ENCODE measurements at regions not wholly inside any gene's neighbourhood (a gene's known extent, or its start where the extent isn't known, plus 50 kb on each side); places are given as distances from the start of the nearest gene placed in this dataset.

GRCh38 chr11:69384251-69385143 lies 90.5 kb downstream of the MYEOV start:
- no peak for DNase-seq (ENCODE audit: low spot score)

DNA sequence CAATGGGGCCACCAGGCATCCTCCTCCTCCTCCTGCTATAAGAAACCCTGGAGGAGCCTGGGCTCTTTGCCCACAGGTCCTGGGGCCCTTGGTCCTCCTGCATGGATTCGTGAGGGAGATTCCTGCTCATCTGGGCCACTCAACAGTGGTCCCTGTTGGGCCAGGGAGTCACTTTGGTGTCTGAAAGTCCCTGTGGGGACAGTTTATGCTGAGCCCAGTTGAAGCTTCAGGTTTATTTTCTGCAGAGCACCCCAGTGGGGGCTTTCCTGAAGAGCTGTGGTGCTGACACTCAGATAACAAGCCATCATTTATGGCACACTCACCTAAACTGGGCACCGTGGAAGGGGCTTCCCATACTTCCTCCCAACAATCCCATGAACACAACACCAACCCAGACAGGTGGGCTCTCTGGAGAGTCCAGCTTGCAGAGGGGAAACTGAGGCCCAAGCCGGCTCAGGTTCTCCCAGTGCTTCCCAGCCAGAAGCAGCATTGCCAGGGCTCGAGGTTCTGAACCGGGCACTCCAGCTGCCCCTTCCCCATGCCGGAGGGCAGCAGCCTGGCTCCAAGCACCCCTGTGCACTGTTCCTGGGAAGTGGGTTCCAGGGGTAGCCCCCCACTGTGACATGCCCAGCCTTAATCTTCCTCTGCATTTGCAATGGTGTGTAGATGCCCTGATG lies 91.3 kb downstream of the MYEOV start:
- H3K36me3 ChIP-seq: no peaks in the 10 kb centered on the region
- H3K4me1 ChIP-seq: no peaks in the 10 kb centered on the region
- no peak overlapping the region for H3K27ac ChIP-seq
- DNase-seq (ENCODE audit: low spot score): no peak
- TF ChIP-seq CTCF (IDR thresholded peaks at IDR 0.05): no peak
- H3K4me3 ChIP-seq: no peak overlapping the region
- peaks cover 0 to 20% of the 10 kb centered on the region in 2 donors for H3K9me3 ChIP-seq
- no peaks in the 10 kb centered on the region for H3K27me3 ChIP-seq

More at GRCh38 chr11:69384251-69385143, 90.5 kb downstream of the MYEOV start:
- Histone ChIP-seq H3K27ac (no peak overlapping the region), H3K27me3 (no peaks in the 10 kb centered on the region), H3K36me3 (no peaks in the 10 kb centered on the region), H3K4me3 (no peak overlapping the region), H3K9me3 (peaks cover 0 to 20% of the 10 kb centered on the region in 2 donors), H3K4me1 (no peaks in the 10 kb centered on the region)
- no peak for TF ChIP-seq CTCF (IDR thresholded peaks at IDR 0.05)

- no peak for DNase-seq (ENCODE audit: low spot score)
Measured at GRCh38 chr11:69385832-69386427, 92.0 kb downstream of the MYEOV start.

GRCh38 chr11:69386594-69387408 lies 92.8 kb downstream of the MYEOV start:
- no peak for TF ChIP-seq CTCF (IDR thresholded peaks at IDR 0.05)
- no peak for DNase-seq (ENCODE audit: low spot score)
- no peaks in the 10 kb centered on the region for H3K27me3 ChIP-seq
- H3K27ac ChIP-seq: no peak overlapping the region
- no peak overlapping the region for H3K4me3 ChIP-seq
- no peaks in the 10 kb centered on the region for H3K4me1 ChIP-seq
- no peaks in the 10 kb centered on the region for H3K36me3 ChIP-seq
- peaks cover 0 to 20% of the 10 kb centered on the region in 2 donors for H3K9me3 ChIP-seq

More at GRCh38 chr11:69385832-69386427, 92.0 kb downstream of the MYEOV start:
- no peaks in the 10 kb centered on the region for H3K36me3 ChIP-seq
- TF ChIP-seq CTCF (IDR thresholded peaks at IDR 0.05): no peak
- no peaks in the 10 kb centered on the region for H3K27me3 ChIP-seq
- peaks cover 0 to 20% of the 10 kb centered on the region in 2 donors for H3K9me3 ChIP-seq
- H3K27ac ChIP-seq: no peak overlapping the region
- no peak overlapping the region for H3K4me3 ChIP-seq
- H3K4me1 ChIP-seq: no peaks in the 10 kb centered on the region

- H3K9me3 ChIP-seq: peaks cover 0 to 20% of the 10 kb centered on the region in 2 donors
- no peaks in the 10 kb centered on the region for H3K4me1 ChIP-seq
- H3K27ac ChIP-seq: no peak overlapping the region
- no peak for DNase-seq (ENCODE audit: low spot score)
- no peak overlapping the region for H3K4me3 ChIP-seq
- no peaks in the 10 kb centered on the region for H3K27me3 ChIP-seq
- no peak for TF ChIP-seq CTCF (IDR thresholded peaks at IDR 0.05)
- H3K36me3 ChIP-seq: no peaks in the 10 kb centered on the region
Measured at GRCh38 chr11:69387409-69387885, 93.5 kb downstream of the MYEOV start.

Data from right atrium auricular region (tissue), 2 donors.